ENCODE measurements at regions not wholly inside any gene's neighbourhood (a gene's known extent, or its start where the extent isn't known, plus 50 kb on each side); places are given as distances from the start of the nearest gene placed in this dataset.

DNA sequence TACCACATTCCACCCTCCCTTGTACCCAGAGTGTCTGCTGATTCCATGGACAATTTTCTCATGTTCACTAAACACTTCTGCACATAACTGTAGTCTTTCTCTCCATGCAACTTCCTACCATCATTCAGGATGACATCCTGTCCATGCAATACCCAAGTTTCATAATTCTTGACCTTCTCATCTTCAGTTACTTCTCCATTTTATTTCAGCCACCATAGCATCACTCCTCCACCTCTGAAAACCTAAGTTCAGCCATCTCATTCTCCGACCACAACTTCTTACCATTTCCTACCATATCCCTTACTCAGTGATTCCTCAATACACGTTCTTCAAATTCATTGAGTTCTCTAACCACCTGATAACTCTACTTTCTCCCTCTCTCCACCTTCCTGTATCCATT, 216.5 kb upstream of the TENT5A start:
- Histone ChIP-seq H2BK20ac (ENCODE audit: low read depth, low read length, poor library complexity, severe bottlenecking) (no peak overlapping the region), H4K5ac (ENCODE audit: insufficient read length, low read depth, low read length) (no peak overlapping the region), H2BK120ac (ENCODE audit: low read depth, low read length, poor library complexity, severe bottlenecking) (no peak overlapping the region), H3K23ac (ENCODE audit: insufficient read length, low read depth, low read length) (no peak overlapping the region), H2AK5ac (ENCODE audit: insufficient read length, low read length) (no peak overlapping the region), H3K14ac (ENCODE audit: insufficient read depth, low read length) (no peak overlapping the region), H3K18ac (ENCODE audit: insufficient read length, low read depth, low read length) (no peak overlapping the region), H2BK15ac (ENCODE audit: low read depth, low read length) (no peak overlapping the region), H3K9me3 (ENCODE audit: control insufficient read depth, low read depth, low read length) (no peaks in the 10 kb centered on the region), H3K4me1 (ENCODE audit: insufficient read depth, low read length) (peaks cover 4% of the 10 kb centered on the region; the same call in 1 of the 2 replicates), H3K23me2 (ENCODE audit: insufficient read length, low read depth, low read length, poor library complexity, severe bottlenecking) (no peaks in the 10 kb centered on the region), H4K91ac (ENCODE audit: insufficient read length, low read depth, low read length) (no peak overlapping the region), H3K9ac (ENCODE audit: extremely low read depth, insufficient read length, low read length) (no peak overlapping the region), H2AFZ (ENCODE audit: low read length) (no peak overlapping the region), H2BK12ac (ENCODE audit: insufficient read length, low read depth, low read length) (no peak overlapping the region), H3K56ac (ENCODE audit: insufficient read length, low read depth, low read length) (no peak overlapping the region), H3K79me2 (ENCODE audit: insufficient read depth, low read length) (no peaks in the 10 kb centered on the region), H3T11ph (ENCODE audit: low read length) (no peak overlapping the region), H3K79me1 (ENCODE audit: insufficient read depth, low read depth, low read length, poor library complexity, severe bottlenecking) (no peaks in the 10 kb centered on the region), H4K20me1 (ENCODE audit: control insufficient read depth, insufficient read depth, insufficient read length) (no peaks in the 10 kb centered on the region), H4K8ac (replicated peaks; ENCODE audit: insufficient read length, low read depth, low read length) (no peak overlapping the region), H2BK5ac (ENCODE audit: insufficient read length, low read length) (no peak overlapping the region), H3K4ac (ENCODE audit: low read depth, low read length) (no peak overlapping the region), H3K4me2 (ENCODE audit: insufficient read depth, insufficient read length, low read length) (no peak overlapping the region), H3K27ac (ENCODE audit: insufficient read length, low read depth, low read length) (no peak overlapping the region), H3K27me3 (ENCODE audit: insufficient read depth, low read length) (no peaks in the 10 kb centered on the region)
- peaks cover 2 to 8% of the 10 kb centered on the region in 2 experiments; a peak in 2 of 4 replicates for H3K4me1 Mint-ChIP-seq
- TF ChIP-seq, protein P1, sequence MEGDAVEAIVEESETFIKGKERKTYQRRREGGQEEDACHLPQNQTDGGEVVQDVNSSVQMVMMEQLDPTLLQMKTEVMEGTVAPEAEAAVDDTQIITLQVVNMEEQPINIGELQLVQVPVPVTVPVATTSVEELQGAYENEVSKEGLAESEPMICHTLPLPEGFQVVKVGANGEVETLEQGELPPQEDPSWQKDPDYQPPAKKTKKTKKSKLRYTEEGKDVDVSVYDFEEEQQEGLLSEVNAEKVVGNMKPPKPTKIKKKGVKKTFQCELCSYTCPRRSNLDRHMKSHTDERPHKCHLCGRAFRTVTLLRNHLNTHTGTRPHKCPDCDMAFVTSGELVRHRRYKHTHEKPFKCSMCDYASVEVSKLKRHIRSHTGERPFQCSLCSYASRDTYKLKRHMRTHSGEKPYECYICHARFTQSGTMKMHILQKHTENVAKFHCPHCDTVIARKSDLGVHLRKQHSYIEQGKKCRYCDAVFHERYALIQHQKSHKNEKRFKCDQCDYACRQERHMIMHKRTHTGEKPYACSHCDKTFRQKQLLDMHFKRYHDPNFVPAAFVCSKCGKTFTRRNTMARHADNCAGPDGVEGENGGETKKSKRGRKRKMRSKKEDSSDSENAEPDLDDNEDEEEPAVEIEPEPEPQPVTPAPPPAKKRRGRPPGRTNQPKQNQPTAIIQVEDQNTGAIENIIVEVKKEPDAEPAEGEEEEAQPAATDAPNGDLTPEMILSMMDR (conservative IDR thresholded peaks at IDR 0.05) = no peak
- H3K27ac Mint-ChIP-seq = no peak overlapping the region
- peaks cover 16% of the 10 kb centered on the region in 2 experiments for H3K9me3 Mint-ChIP-seq
- no peaks in the 10 kb centered on the region for H3K27me3 Mint-ChIP-seq (ENCODE audit: low read depth)
- 100% methylated on average over 2 of the region's 2 CpGs for WGBS (ENCODE audit: extremely low coverage, insufficient read length, low lambda C conversion rate)
- peaks cover 0 to 26% (median 8%) of the 10 kb centered on the region in 3 experiments; a peak in 5 of 7 replicates for H3K36me3 Mint-ChIP-seq (ENCODE audit: insufficient read depth in 1 of 3, low read depth in 3 of 3)
- DNase-seq = no peak
- H3K4me3 Mint-ChIP-seq = no peak overlapping the region

Data from H9 (cell line).